GM12891 (cell line): ENCODE measurements at regions not wholly inside any gene's neighbourhood (a gene's known extent, or its start where the extent isn't known, plus 50 kb on each side); places are given as distances from the start of the nearest gene placed in this dataset.

Source experiments
- POLR2A ChIP-seq: IDR thresholded peaks from 2 replicates; pipeline ENCODE4 v1.6.1; 2011; ENCODE audit warnings: low read depth, low read length, control low read depth
- POLR2AphosphoS5 ChIP-seq: IDR thresholded peaks from 2 replicates; pipeline ENCODE4 v1.6.1; 2011; ENCODE audit warnings: low read depth, low read length, control low read depth

GRCh38 chr14:71554959-71555612 is 377.1 kb upstream of the RGS6 start:
- TF ChIP-seq POLR2AphosphoS5 (no peak), POLR2A (no peak)
